ENCODE measurements at regions not wholly inside any gene's neighbourhood (a gene's known extent, or its start where the extent isn't known, plus 50 kb on each side); places are given as distances from the start of the nearest gene placed in this dataset.
A peak's percentile ranks its signal among the peaks of the same experiment; 100 is the strongest.
"Not testable (repeated sequence)": the region's sequence is repeated elsewhere in the genome, so short reads cannot be mapped to it uniquely, and the experiment has no call there.

DNA sequence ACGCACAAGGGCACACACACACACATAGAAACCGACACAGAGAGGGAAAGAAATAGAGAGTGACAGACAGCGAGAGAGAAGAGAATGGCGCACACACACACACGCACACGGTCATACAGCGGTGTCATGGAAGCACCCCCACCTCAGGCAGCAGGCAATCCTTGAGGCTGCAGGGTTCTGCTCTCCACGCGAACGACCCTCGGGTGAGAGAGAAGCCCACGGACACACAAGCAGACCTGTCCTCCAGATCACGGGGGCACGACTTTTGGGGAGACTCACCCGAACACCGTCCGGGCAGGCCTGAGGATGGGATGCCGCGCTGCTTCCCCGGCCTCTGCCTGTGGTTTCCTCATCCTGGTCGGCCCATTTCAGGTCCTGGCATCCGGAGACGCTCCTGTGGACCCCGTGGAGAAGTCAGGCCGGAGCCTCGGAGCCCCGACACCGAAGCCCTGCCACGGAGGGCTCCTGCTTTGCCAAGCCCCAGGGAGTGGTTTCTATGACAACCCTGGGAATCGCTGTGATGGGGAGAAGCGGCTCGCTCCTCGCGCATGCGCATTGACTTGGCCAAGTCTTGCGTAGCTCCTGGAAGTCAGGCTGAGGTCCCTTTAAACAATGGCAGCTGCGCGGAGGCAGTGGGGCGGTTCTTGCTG is 118.2 kb upstream of the KCNJ18 start:
- no peaks in the 10 kb centered on the region for H3K4me1 ChIP-seq
- peak overlapping the region; percentile 46 for H3K4me3 ChIP-seq
- H3K9me3 ChIP-seq = no peaks in the 10 kb centered on the region
- DNase-seq (ENCODE audit: low spot score in 2 of 2) = no peak
- WGBS = 73% methylated on average over 17 of the region's 39 CpGs
- peaks cover 3% of the 10 kb centered on the region for H3K27me3 ChIP-seq
- H3K27ac ChIP-seq = no peak overlapping the region
- no peaks in the 10 kb centered on the region for H3K36me3 ChIP-seq
- TF ChIP-seq, protein P1, sequence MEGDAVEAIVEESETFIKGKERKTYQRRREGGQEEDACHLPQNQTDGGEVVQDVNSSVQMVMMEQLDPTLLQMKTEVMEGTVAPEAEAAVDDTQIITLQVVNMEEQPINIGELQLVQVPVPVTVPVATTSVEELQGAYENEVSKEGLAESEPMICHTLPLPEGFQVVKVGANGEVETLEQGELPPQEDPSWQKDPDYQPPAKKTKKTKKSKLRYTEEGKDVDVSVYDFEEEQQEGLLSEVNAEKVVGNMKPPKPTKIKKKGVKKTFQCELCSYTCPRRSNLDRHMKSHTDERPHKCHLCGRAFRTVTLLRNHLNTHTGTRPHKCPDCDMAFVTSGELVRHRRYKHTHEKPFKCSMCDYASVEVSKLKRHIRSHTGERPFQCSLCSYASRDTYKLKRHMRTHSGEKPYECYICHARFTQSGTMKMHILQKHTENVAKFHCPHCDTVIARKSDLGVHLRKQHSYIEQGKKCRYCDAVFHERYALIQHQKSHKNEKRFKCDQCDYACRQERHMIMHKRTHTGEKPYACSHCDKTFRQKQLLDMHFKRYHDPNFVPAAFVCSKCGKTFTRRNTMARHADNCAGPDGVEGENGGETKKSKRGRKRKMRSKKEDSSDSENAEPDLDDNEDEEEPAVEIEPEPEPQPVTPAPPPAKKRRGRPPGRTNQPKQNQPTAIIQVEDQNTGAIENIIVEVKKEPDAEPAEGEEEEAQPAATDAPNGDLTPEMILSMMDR (IDR thresholded peaks at IDR 0.05) = no peak
- TF ChIP-seq EP300 (IDR thresholded peaks at IDR 0.05) (no peak), POLR2A (IDR thresholded peaks at IDR 0.05) (no peak), POLR2AphosphoS5 (IDR thresholded peaks at IDR 0.05) (no peak)

DNA sequence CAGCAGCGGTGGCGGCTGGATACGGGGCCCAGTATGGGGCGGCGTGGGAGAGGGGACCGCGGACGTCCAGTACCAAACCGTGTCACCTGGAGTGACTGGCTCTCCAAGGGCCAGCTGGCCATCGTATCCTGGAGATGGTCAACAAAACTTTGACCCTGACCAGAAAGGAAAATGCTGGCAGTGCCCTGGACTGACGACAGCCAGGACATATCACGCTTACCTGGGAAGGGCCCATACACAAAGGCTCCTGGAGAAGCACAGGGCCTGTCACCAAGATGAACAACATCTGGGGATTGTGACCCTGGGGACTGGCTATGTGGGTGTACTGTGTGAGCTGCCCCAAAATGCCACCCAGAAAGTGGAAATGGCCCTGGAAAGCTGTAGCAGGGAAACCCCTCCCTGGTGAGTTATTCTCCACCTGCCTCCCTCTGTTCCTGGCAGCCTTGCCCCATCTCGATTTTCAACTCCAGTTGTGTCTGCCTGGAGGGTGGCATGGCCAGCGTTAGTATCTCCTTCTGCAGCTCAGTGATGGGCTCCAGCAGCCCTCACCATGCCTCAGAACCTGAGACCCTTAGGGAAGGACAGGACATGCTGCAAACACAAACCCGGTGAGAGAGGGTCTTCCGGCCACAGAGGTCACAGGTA is 117.6 kb upstream of the KCNJ18 start:
- H3K9me3 ChIP-seq; H3K27me3 ChIP-seq; H3K27ac ChIP-seq; H3K36me3 ChIP-seq; H3K4me1 ChIP-seq; DNase-seq (ENCODE audit: low spot score in 2 of 2): not testable (repeated sequence)
- H3K4me3 ChIP-seq = peak overlapping the region; percentile 46
- whole genome bisulfite sequencing = 97% methylated on average over 4 of the region's 16 CpGs

DNA sequence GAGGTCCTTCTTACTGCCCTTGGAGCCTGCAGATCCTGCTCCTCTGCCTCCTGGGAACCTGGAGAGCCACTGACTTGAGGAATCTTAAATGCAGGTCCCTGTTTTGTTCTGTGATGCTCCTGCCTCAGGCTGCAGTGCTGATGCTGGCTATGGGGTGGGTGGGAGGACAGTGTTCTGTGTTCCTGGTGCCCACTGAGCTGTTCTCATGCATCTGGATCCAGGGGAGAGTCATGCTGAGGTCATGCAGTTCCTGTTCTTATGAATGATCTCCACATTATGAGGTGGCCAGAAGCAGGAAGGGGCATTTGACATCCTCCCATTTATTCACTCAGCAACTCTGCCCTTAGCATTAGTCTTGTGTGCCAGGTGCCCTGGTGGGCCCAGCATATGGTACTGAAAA is 113.5 kb upstream of the KCNJ18 start:
- not testable (repeated sequence) for H3K9me3 ChIP-seq; H3K36me3 ChIP-seq; H3K27ac ChIP-seq; DNase-seq (ENCODE audit: low spot score in 2 of 2); H3K4me1 ChIP-seq; H3K4me3 ChIP-seq; H3K27me3 ChIP-seq

DNA sequence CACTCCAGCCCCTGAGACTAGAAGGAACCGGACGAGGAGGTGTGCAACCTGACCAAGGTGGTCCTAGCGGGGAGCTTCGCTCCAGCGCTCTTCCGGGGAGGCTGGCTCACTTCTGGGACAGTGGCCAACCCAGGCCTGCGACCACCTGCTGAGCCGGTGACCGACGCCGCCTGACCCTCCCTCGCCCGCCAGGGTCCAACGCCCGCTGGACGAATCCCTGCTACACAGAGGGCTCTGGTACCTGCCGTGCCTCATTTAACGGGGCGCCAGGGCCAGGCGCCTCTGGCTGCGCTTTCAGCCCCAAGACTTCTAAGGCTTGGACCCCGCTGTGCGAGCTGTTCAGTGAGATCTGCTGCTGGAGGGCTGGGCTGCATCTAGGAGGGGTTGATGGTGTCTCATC is 99.5 kb upstream of the KCNJ18 start:
- H3K9me3 ChIP-seq = no peaks in the 10 kb centered on the region
- no peak overlapping the region for H3K27ac ChIP-seq
- DNase-seq (ENCODE audit: low spot score in 2 of 2) = no peak
- TF ChIP-seq POLR2AphosphoS5 (IDR thresholded peaks at IDR 0.05) (no peak), EP300 (IDR thresholded peaks at IDR 0.05) (no peak), POLR2A (IDR thresholded peaks at IDR 0.05) (no peak)
- TF ChIP-seq, protein P1 (IDR thresholded peaks at IDR 0.05) = no peak
- peaks cover 4% of the 10 kb centered on the region for H3K27me3 ChIP-seq
- 100% methylated on average over 5 of the region's 23 CpGs for WGBS
- H3K4me3 ChIP-seq = no peak overlapping the region
- no peaks in the 10 kb centered on the region for H3K36me3 ChIP-seq
- H3K4me1 ChIP-seq = no peaks in the 10 kb centered on the region

DNA sequence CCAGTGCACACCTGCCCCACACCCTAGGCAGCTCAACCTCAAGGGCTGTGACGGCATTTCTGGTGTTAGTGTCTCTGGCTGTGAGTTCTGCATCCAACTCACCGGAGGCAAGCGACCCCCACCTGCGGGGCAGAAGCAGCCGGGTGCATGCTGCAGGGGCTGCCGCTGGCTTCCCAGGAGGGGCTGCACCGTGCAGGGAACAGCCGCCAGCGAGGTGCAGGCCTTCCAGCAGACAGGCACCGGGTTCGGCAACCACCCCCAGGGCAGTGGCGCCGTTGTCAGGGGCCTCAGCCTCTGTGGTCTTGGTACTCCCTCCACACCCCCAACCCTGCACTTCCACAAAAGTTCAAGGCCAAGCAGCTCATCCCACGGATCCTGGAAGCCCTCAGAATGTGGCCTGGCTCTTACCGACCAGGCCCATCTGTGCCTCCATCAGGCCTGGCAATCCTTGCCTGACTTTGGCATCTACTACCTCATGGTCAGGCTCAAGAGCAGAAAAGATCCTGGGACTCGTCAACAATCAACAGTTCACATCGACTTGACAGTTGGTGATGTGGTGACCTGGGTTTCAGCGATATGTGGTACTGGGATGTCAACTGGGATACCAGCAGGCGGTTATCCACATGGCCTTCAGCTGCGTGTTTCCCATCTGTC is 98.7 kb upstream of the KCNJ18 start:
- not testable (repeated sequence) for DNase-seq (ENCODE audit: low spot score in 2 of 2); H3K4me3 ChIP-seq; H3K36me3 ChIP-seq; H3K27me3 ChIP-seq; H3K27ac ChIP-seq; H3K4me1 ChIP-seq; H3K9me3 ChIP-seq
- 96% methylated on average over 5 of the region's 20 CpGs for WGBS

DNA sequence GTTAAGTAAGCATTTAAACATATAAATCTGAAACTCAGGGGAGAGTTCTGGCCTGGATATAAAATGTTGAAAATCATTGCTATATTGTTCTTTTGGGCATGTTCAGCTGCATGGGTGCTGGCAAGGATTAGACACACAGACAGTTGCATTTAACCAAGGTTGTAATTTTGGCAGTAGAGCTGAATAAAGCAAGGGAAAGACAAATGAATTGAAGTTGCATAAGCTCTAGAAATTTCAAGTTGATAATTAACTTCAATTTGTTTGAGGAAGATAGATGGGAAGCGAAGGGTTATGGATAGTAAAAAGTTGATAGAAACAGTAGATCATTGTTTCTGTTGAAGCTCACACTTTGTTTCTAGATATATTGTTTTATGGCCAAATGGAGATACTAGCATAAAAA is 97.2 kb upstream of the KCNJ18 start:
- DNase-seq (ENCODE audit: low spot score in 2 of 2) = no peak
- Histone ChIP-seq H3K9me3 (no peaks in the 10 kb centered on the region), H3K27ac (no peak overlapping the region), H3K4me3 (no peak overlapping the region), H3K4me1 (no peaks in the 10 kb centered on the region), H3K27me3 (peaks cover 8% of the 10 kb centered on the region), H3K36me3 (no peaks in the 10 kb centered on the region)
- 74% methylated on average over 1 of the region's 1 CpG for WGBS
- TF ChIP-seq POLR2A (IDR thresholded peaks at IDR 0.05) (no peak), POLR2AphosphoS5 (IDR thresholded peaks at IDR 0.05) (no peak), EP300 (IDR thresholded peaks at IDR 0.05) (no peak)
- TF ChIP-seq, protein P1 (IDR thresholded peaks at IDR 0.05) = no peak
